Tibial artery (tissue), 4 donors: ENCODE measurements at regions not wholly inside any gene's neighbourhood (a gene's known extent, or its start where the extent isn't known, plus 50 kb on each side); places are given as distances from the start of the nearest gene placed in this dataset.
"Not testable (repeated sequence)": the region's sequence is repeated elsewhere in the genome, so short reads cannot be mapped to it uniquely, and the experiment has no call there.

Experiments
- DNase-seq, 2 donors: peaks; one replicate each; pipeline ENCODE4 v3.0.0-alpha.2; 2019
- H3K27ac ChIP-seq, 2 donors: fragments of 200-600 bp; sonication (generic) in 1 of 2; 1 replicate in 1 of 2; 2 replicates in 1 of 2; pipeline ENCODE4 v1.5.1; 2018 to 2019; ENCODE audit warnings: mild to moderate bottlenecking in 1 of 2
- H3K27me3 ChIP-seq, 2 donors: fragments of 200-600 bp; sonication (generic) in 1 of 2; one replicate each; pipeline versions ENCODE4 v1.5.1 to v1.6.0; 2016 to 2019
- H3K36me3 ChIP-seq, 3 donors: fragments of 200-600 bp; sonication (generic) in 2 of 3; one replicate each; pipeline ENCODE4 v1.5.1; 2016 to 2019; ENCODE audit warnings: mild to moderate bottlenecking in 2 of 3
- H3K4me1 ChIP-seq, 4 donors: fragments of 200-600 bp; sonication (generic) in 2 of 4; 1 replicate in 3 of 4; 2 replicates in 1 of 4; pipeline ENCODE4 v1.5.1; 2016 to 2019
- H3K4me3 ChIP-seq, 2 donors: fragments of 200-600 bp; sonication (generic) in 1 of 2; 1 replicate in 1 of 2; 2 replicates in 1 of 2; pipeline ENCODE4 v1.5.1; 2018 to 2019; ENCODE audit warnings: mild to moderate bottlenecking in 2 of 2
- H3K9me3 ChIP-seq, 3 donors: fragments of 200-600 bp; sonication (generic) in 1 of 3; one replicate each; pipeline ENCODE4 v1.5.1; 2016 to 2019
- CTCF ChIP-seq, 2 experiments: fragments of 200-600 bp in 1 of 2; fragments of 450-650 bp in 1 of 2; IDR thresholded peaks; one replicate each; pipeline ENCODE4 v1.5.1; 2017 to 2019; ENCODE audit warnings: antibody characterized with exemption in 2 of 2, mild to moderate bottlenecking in 1 of 2, moderate library complexity in 1 of 2
- intact Hi-C: fragments of 100-400 bp; cut with DNase I; formaldehyde crosslinking; loops from one replicate; pipeline ENCODE4 v1.15.0; 2023; ENCODE audit warnings: low total_unique reads

GRCh38 chr2:215862351-215862771 lies 151.0 kb downstream of the MREG start:
- no peak for TF ChIP-seq CTCF (IDR thresholded peaks at IDR 0.05)
- Histone ChIP-seq H3K36me3 (no peaks in the 10 kb centered on the region), H3K27me3 (no peaks in the 10 kb centered on the region), H3K9me3 (no peaks in the 10 kb centered on the region), H3K27ac (no peak overlapping the region), H3K4me3 (no peak overlapping the region), H3K4me1 (peaks cover 0 to 1% (median 0%) of the 10 kb centered on the region in 4 donors)
- intact Hi-C loops = no loop called here
- no peak for DNase-seq

- Histone ChIP-seq H3K4me1 (no peaks in the 10 kb centered on the region), H3K36me3 (no peaks in the 10 kb centered on the region), H3K9me3 (no peaks in the 10 kb centered on the region), H3K27ac (no peak overlapping the region), H3K27me3 (no peaks in the 10 kb centered on the region), H3K4me3 (no peak overlapping the region)
- intact Hi-C loops = no loop called here
- TF ChIP-seq CTCF (IDR thresholded peaks at IDR 0.05) = no peak
- no peak for DNase-seq
Observed at GRCh38 chr2:215861607-215862350, 151.6 kb downstream of the MREG start.

- Histone ChIP-seq H3K9me3 (no peaks in the 10 kb centered on the region), H3K27ac (no peak overlapping the region), H3K36me3 (no peaks in the 10 kb centered on the region), H3K4me3 (no peak overlapping the region), H3K4me1 (peaks cover 0 to 10% (median 3%) of the 10 kb centered on the region in 4 donors), H3K27me3 (no peaks in the 10 kb centered on the region)
- no peak for TF ChIP-seq CTCF (IDR thresholded peaks at IDR 0.05)
- DNase-seq = no peak
- intact Hi-C loops = no loop called here
Observed at GRCh38 chr2:215856080-215856479, 157.3 kb downstream of the MREG start.

- H3K4me3 ChIP-seq, H3K36me3 ChIP-seq, H3K9me3 ChIP-seq, DNase-seq, H3K27ac ChIP-seq, H3K27me3 ChIP-seq, intact Hi-C loops: not testable (repeated sequence)
- peaks cover 0 to 18% (median 10%) of the 10 kb centered on the region in 4 donors for H3K4me1 ChIP-seq
Observed at GRCh38 chr2:215855308-215855707, 158.0 kb downstream of the MREG start.

- intact Hi-C loops = no loop called here
- no peak for TF ChIP-seq CTCF (IDR thresholded peaks at IDR 0.05)
- no peak for DNase-seq
- H3K27ac ChIP-seq = no peak overlapping the region
- no peak overlapping the region for H3K4me3 ChIP-seq
- peaks cover 0 to 30% (median 18%) of the 10 kb centered on the region in 4 donors for H3K4me1 ChIP-seq
- no peaks in the 10 kb centered on the region for H3K9me3 ChIP-seq
- H3K36me3 ChIP-seq = no peaks in the 10 kb centered on the region
- H3K27me3 ChIP-seq = no peaks in the 10 kb centered on the region
Observed at GRCh38 chr2:215854008-215854407, 159.3 kb downstream of the MREG start.

GRCh38 chr2:215851696-215852095 lies 161.7 kb downstream of the MREG start:
- Histone ChIP-seq H3K36me3 (no peaks in the 10 kb centered on the region), H3K9me3 (no peaks in the 10 kb centered on the region), H3K4me1 (peaks cover 0 to 42% (median 18%) of the 10 kb centered on the region in 4 donors), H3K27ac (peak overlapping the region; percentile 59 to 72), H3K27me3 (no peaks in the 10 kb centered on the region), H3K4me3 (no peak overlapping the region)
- no peak for TF ChIP-seq CTCF (IDR thresholded peaks at IDR 0.05)
- intact Hi-C loops = no loop called here
- no peak for DNase-seq
